AG09309 (cell line): ENCODE measurements at regions not wholly inside any gene's neighbourhood (a gene's known extent, or its start where the extent isn't known, plus 50 kb on each side); places are given as distances from the start of the nearest gene placed in this dataset.

ENCODE experiments used
- DNase-seq: peaks from one replicate; pipeline ENCODE4 v3.0.0-alpha.2; 2010; ENCODE audit warnings: low read depth
- H3K4me3 ChIP-seq: 2 replicates; pipeline ENCODE4 v1.5.1; 2011; ENCODE audit warnings: mild to moderate bottlenecking, low read depth, low read length, moderate library complexity; ENCODE audit not compliant: control insufficient read depth
- CTCF ChIP-seq: IDR thresholded peaks from 2 replicates; pipeline ENCODE4 v1.5.1; 2011; ENCODE audit warnings: mild to moderate bottlenecking, low read depth, low read length, inconsistent platforms; ENCODE audit not compliant: insufficient read depth, control insufficient read depth; ENCODE audit errors: missing control alignments

- H3K4me3 ChIP-seq = no peak overlapping the region
- no peak for TF ChIP-seq CTCF
- DNase-seq = no peak
Measured at GRCh38 chr15:25616471-25616870, 177.6 kb upstream of the UBE3A start.

- TF ChIP-seq CTCF = no peak
- DNase-seq = no peak
- no peak overlapping the region for H3K4me3 ChIP-seq
Measured at GRCh38 chr15:25613134-25613533, 174.3 kb upstream of the UBE3A start.

- no peak for DNase-seq
- H3K4me3 ChIP-seq = no peak overlapping the region
- no peak for TF ChIP-seq CTCF
Measured at GRCh38 chr15:25611603-25612002, 172.8 kb upstream of the UBE3A start.

- no peak for DNase-seq
- no peak for TF ChIP-seq CTCF
- no peak overlapping the region for H3K4me3 ChIP-seq
Measured at GRCh38 chr15:25609371-25609770, 170.5 kb upstream of the UBE3A start.

- TF ChIP-seq CTCF = no peak
- no peak overlapping the region for H3K4me3 ChIP-seq
- no peak for DNase-seq
Measured at GRCh38 chr15:25608926-25609325, 170.1 kb upstream of the UBE3A start.

- no peak for TF ChIP-seq CTCF
- no peak overlapping the region for H3K4me3 ChIP-seq
- no peak for DNase-seq
Measured at GRCh38 chr15:25605151-25605550, 166.3 kb upstream of the UBE3A start.

GRCh38 chr15:25600751-25601150 is 161.9 kb upstream of the UBE3A start:
- no peak for TF ChIP-seq CTCF
- no peak for DNase-seq
- no peak overlapping the region for H3K4me3 ChIP-seq
